Trophoblast cell (in vitro differentiated cells and primary cell): ENCODE measurements at regions not wholly inside any gene's neighbourhood (a gene's known extent, or its start where the extent isn't known, plus 50 kb on each side); places are given as distances from the start of the nearest gene placed in this dataset.

Source experiments
- DNase-seq, 2 donors: peaks; one replicate each; pipeline ENCODE4 v3.0.0-alpha.2; 2016
- H2AFZ ChIP-seq: 2 replicates; pipeline ENCODE4 v1.6.1; 2013; ENCODE audit warnings: low read length, moderate library complexity, mild to moderate bottlenecking; ENCODE audit not compliant: insufficient read depth, poor library complexity
- H2AK5ac ChIP-seq: 2 replicates; pipeline ENCODE4 v1.6.1; 2013; ENCODE audit warnings: mild to moderate bottlenecking, low read length
- H2BK120ac ChIP-seq: 2 replicates; pipeline ENCODE4 v1.6.1; 2013; ENCODE audit warnings: low read length, mild to moderate bottlenecking, moderate library complexity; ENCODE audit not compliant: insufficient read depth, poor library complexity
- H2BK12ac ChIP-seq: 2 replicates; pipeline ENCODE4 v1.6.1; 2013; ENCODE audit warnings: mild to moderate bottlenecking, low read length, moderate library complexity
- H2BK5ac ChIP-seq: 2 replicates; pipeline ENCODE4 v1.6.1; 2013; ENCODE audit warnings: low read length, low read depth, moderate library complexity, mild to moderate bottlenecking; ENCODE audit not compliant: poor library complexity
- H3K14ac ChIP-seq: 2 replicates; pipeline ENCODE4 v1.6.1; 2013; ENCODE audit warnings: mild to moderate bottlenecking, low read length
- H3K18ac ChIP-seq: 2 replicates; pipeline ENCODE4 v1.6.1; 2013; ENCODE audit warnings: mild to moderate bottlenecking, low read length
- H3K23ac ChIP-seq: 2 replicates; pipeline ENCODE4 v1.6.1; 2013; ENCODE audit warnings: low read length
- H3K27ac ChIP-seq: 2 replicates; pipeline ENCODE4 v1.5.1; 2013; ENCODE audit warnings: low read depth, mild to moderate bottlenecking, inconsistent platforms, low read length, moderate library complexity
- H3K27me3 ChIP-seq: 2 replicates; pipeline ENCODE4 v1.6.1; 2013; ENCODE audit warnings: inconsistent platforms, mild to moderate bottlenecking, low read length, moderate library complexity; ENCODE audit not compliant: insufficient read depth
- H3K36me3 ChIP-seq, 2 experiments: 1 replicate in 1 of 2; 2 replicates in 1 of 2; pipeline ENCODE4 v1.6.1; 2013; ENCODE audit warnings: low read length in 2 of 2, mild to moderate bottlenecking in 2 of 2, moderate library complexity in 1 of 2; ENCODE audit not compliant: insufficient read depth in 2 of 2, control insufficient read depth in 1 of 2
- H3K4ac ChIP-seq: 2 replicates; pipeline ENCODE4 v1.6.1; 2013; ENCODE audit warnings: low read depth, mild to moderate bottlenecking, low read length, moderate library complexity
- H3K4me1 ChIP-seq, 2 experiments: 1 replicate in 1 of 2; 2 replicates in 1 of 2; pipeline ENCODE4 v1.6.1; 2013; ENCODE audit warnings: low read length in 2 of 2, mild to moderate bottlenecking in 2 of 2, moderate library complexity in 1 of 2; ENCODE audit not compliant: insufficient read depth in 2 of 2, control insufficient read depth in 1 of 2
- H3K4me2 ChIP-seq: 2 replicates; pipeline ENCODE4 v1.6.1; 2013; ENCODE audit warnings: inconsistent platforms, mild to moderate bottlenecking, low read length, moderate library complexity
- H3K4me3 ChIP-seq: 2 replicates; pipeline ENCODE4 v1.5.1; 2013; ENCODE audit warnings: mild to moderate bottlenecking, low read depth, low read length, inconsistent platforms
- H3K79me1 ChIP-seq: one replicate; pipeline ENCODE4 v1.6.1; 2013; ENCODE audit warnings: low read length
- H3K79me2 ChIP-seq: 2 replicates; pipeline ENCODE4 v1.6.1; 2013; ENCODE audit warnings: low read length, mild to moderate bottlenecking; ENCODE audit not compliant: control insufficient read depth, insufficient read depth, poor library complexity
- H3K9ac ChIP-seq: 2 replicates; pipeline ENCODE4 v1.6.1; 2013; ENCODE audit warnings: mild to moderate bottlenecking, low read length
- H3K9me3 ChIP-seq: 2 replicates; pipeline ENCODE4 v1.6.1; 2013; ENCODE audit warnings: low read depth, mild to moderate bottlenecking, control low read depth, inconsistent platforms, low read length; ENCODE audit not compliant: insufficient read depth
- H4K12ac ChIP-seq: 2 replicates; pipeline ENCODE4 v1.6.1; 2013; ENCODE audit warnings: low read depth, mild to moderate bottlenecking, low read length, moderate library complexity
- H4K8ac ChIP-seq: 2 replicates; pipeline ENCODE4 v1.6.1; 2013; ENCODE audit warnings: low read depth, mild to moderate bottlenecking, low read length, moderate library complexity
- H4K91ac ChIP-seq: one replicate; pipeline ENCODE4 v1.6.1; 2013; ENCODE audit warnings: low read depth, mild to moderate bottlenecking, low read length, moderate library complexity
- WGBS: extraction: QIAGEN DNeasy Blood & Tissue Kit; methylation state at CpG from one replicate; pipeline ENCODE4 v1.1.7; 2013; ENCODE audit warnings: missing lambda C conversion rate; ENCODE audit not compliant: insufficient read length, insufficient coverage; ENCODE audit errors: extremely low coverage; 5-methylcytosine and 5-hydroxymethylcytosine counted together

- WGBS = no CpG with 5 or more reads among the region's 4 CpGs
- no peaks in the 10 kb centered on the region for H3K27me3 ChIP-seq
- H4K91ac ChIP-seq = no peak overlapping the region
These were observed 329.5 kb upstream of the HSF2 start for GRCh38 chr6:122069932-122070331.

GRCh38 chr6:122072014-122072647, 327.3 kb upstream of the HSF2 start:
- WGBS = no CpG with 5 or more reads among the region's 8 CpGs
- H3K36me3 ChIP-seq = no peaks in the 10 kb centered on the region

More at GRCh38 chr6:122069932-122070331, 329.5 kb upstream of the HSF2 start:
- H3K23ac ChIP-seq = no peak overlapping the region
- no peak overlapping the region for H4K8ac ChIP-seq
- no peak for DNase-seq
- no peak overlapping the region for H3K27ac ChIP-seq
- no peaks in the 10 kb centered on the region for H3K79me1 ChIP-seq
- no peaks in the 10 kb centered on the region for H3K79me2 ChIP-seq
- H3K4me1 ChIP-seq = no peaks in the 10 kb centered on the region
- no peak overlapping the region for H3K18ac ChIP-seq
- H2BK12ac ChIP-seq = no peak overlapping the region
- H4K12ac ChIP-seq = no peak overlapping the region
- H3K9me3 ChIP-seq = no peaks in the 10 kb centered on the region
- H3K9ac ChIP-seq = no peak overlapping the region
- no peak overlapping the region for H2AK5ac ChIP-seq
- no peak overlapping the region for H3K4me2 ChIP-seq
- H3K36me3 ChIP-seq = no peaks in the 10 kb centered on the region
- H2AFZ ChIP-seq = no peak overlapping the region
- H3K4me3 ChIP-seq = no peak overlapping the region
- H2BK5ac ChIP-seq = no peak overlapping the region
- no peak overlapping the region for H2BK120ac ChIP-seq
- H3K4ac ChIP-seq = no peak overlapping the region
- H3K14ac ChIP-seq = no peak overlapping the region

DNA sequence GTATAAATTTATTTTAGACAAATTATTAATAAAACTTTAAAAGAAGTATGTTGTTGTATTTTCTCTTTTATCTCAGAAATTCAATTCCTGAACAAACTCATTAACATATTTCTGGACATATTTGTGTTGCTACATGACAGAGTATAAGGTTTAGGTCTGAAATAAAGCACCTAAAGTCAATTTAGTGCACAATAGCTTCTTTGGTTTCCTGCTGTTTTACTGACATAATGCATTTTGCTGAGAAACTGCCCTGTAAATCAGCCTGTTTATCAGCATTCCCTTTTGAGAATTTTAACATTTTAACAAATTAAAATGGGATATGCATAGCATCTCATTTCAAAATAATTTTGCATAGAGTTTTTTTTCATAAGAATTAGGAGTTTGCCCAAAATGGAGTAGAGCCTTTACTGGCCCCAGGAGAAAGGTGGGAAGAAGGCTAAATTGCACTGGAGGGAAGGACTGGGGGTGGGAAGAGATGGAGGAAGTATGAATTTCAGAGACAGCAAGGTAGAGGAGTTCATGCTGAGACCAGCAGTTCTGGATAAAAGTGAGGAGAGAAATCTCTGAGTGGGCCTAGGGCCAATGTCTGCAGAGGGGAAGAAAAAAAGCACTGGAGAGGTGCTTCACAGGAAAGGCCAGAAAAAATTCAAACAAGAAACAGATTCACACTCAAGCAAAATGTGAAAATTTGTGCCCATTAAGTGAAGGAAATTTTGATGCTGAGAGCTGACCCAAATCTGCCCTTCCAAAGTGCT, 324.2 kb upstream of the HSF2 start:
- Histone ChIP-seq H3K18ac (no peak overlapping the region), H3K9me3 (no peaks in the 10 kb centered on the region), H2BK120ac (no peak overlapping the region), H3K4me1 (no peaks in the 10 kb centered on the region), H4K8ac (no peak overlapping the region), H3K4ac (no peak overlapping the region), H3K9ac (no peak overlapping the region), H3K4me2 (no peak overlapping the region), H2AFZ (no peak overlapping the region), H3K79me1 (no peaks in the 10 kb centered on the region), H4K91ac (no peak overlapping the region), H2BK5ac (no peak overlapping the region), H3K27me3 (no peaks in the 10 kb centered on the region), H4K12ac (no peak overlapping the region), H3K23ac (no peak overlapping the region), H3K36me3 (no peaks in the 10 kb centered on the region), H2AK5ac (no peak overlapping the region), H3K14ac (no peak overlapping the region), H3K27ac (no peak overlapping the region), H3K4me3 (no peak overlapping the region), H3K79me2 (no peaks in the 10 kb centered on the region), H2BK12ac (no peak overlapping the region)
- no peak for DNase-seq

More at GRCh38 chr6:122072014-122072647, 327.3 kb upstream of the HSF2 start:
- no peak overlapping the region for H3K4me2 ChIP-seq
- H3K79me1 ChIP-seq = no peaks in the 10 kb centered on the region
- no peak overlapping the region for H3K23ac ChIP-seq
- H2AFZ ChIP-seq = no peak overlapping the region
- no peak overlapping the region for H3K18ac ChIP-seq
- H3K4me3 ChIP-seq = no peak overlapping the region
- no peak overlapping the region for H4K12ac ChIP-seq
- no peak overlapping the region for H2BK12ac ChIP-seq
- H2BK120ac ChIP-seq = no peak overlapping the region
- H3K14ac ChIP-seq = no peak overlapping the region
- H4K91ac ChIP-seq = no peak overlapping the region
- no peak overlapping the region for H2BK5ac ChIP-seq
- no peaks in the 10 kb centered on the region for H3K4me1 ChIP-seq
- no peak overlapping the region for H3K9ac ChIP-seq
- no peak overlapping the region for H3K4ac ChIP-seq
- H3K79me2 ChIP-seq = no peaks in the 10 kb centered on the region
- H3K27ac ChIP-seq = no peak overlapping the region
- no peaks in the 10 kb centered on the region for H3K27me3 ChIP-seq
- DNase-seq = no peak
- H4K8ac ChIP-seq = no peak overlapping the region
- no peaks in the 10 kb centered on the region for H3K9me3 ChIP-seq
- H2AK5ac ChIP-seq = no peak overlapping the region

DNA sequence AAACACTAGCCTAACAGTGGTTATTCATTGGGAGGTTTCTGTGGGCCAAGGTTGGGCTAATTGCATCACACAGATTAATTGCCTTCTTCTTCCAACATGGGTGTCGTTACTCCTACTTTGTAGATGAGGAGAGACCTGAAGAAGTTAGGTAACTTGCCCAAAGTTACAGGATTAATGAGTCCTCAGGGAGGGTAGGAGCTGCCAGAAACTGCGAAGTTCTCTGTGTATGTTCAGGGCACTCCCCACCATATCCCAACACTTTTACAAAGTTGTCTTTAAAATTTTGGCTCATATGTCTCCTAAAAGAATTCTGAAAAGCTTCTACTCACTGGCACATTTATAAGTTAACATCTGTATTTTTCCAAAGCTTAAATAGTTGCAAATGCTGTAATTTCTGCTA, 323.5 kb upstream of the HSF2 start:
- no peak overlapping the region for H3K27ac ChIP-seq
- no peaks in the 10 kb centered on the region for H3K79me2 ChIP-seq
- H3K14ac ChIP-seq = no peak overlapping the region
- H3K9ac ChIP-seq = no peak overlapping the region
- no peak overlapping the region for H3K23ac ChIP-seq
- H2AK5ac ChIP-seq = no peak overlapping the region
- H2BK12ac ChIP-seq = no peak overlapping the region
- H3K4me2 ChIP-seq = no peak overlapping the region
- H2AFZ ChIP-seq = no peak overlapping the region
- H3K9me3 ChIP-seq = no peaks in the 10 kb centered on the region
- H3K4me3 ChIP-seq = no peak overlapping the region
- H3K27me3 ChIP-seq = no peaks in the 10 kb centered on the region
- H3K4ac ChIP-seq = no peak overlapping the region
- WGBS = no CpG with 5 or more reads among the region's 2 CpGs
- no peak overlapping the region for H4K91ac ChIP-seq
- no peak overlapping the region for H4K8ac ChIP-seq
- H2BK5ac ChIP-seq = no peak overlapping the region
- no peak overlapping the region for H4K12ac ChIP-seq
- H3K18ac ChIP-seq = no peak overlapping the region
- no peaks in the 10 kb centered on the region for H3K79me1 ChIP-seq
- no peaks in the 10 kb centered on the region for H3K4me1 ChIP-seq
- no peaks in the 10 kb centered on the region for H3K36me3 ChIP-seq
- DNase-seq = no peak
- no peak overlapping the region for H2BK120ac ChIP-seq
